HL-60/S4 (cell line): ENCODE measurements at regions not wholly inside any gene's neighbourhood (a gene's known extent, or its start where the extent isn't known, plus 50 kb on each side); places are given as distances from the start of the nearest gene placed in this dataset.

Experiments used
- in situ Hi-C: fragments of 300-500 bp; cut with MboI; formaldehyde crosslinking; loops from 2 replicates; pipeline ENCODE4 v1.14.3; 2022; ENCODE audit warnings: low sequenced_read_pairs

GRCh38 chr1:184821658-184822057, 67.0 kb upstream of the EDEM3 start:
- in situ Hi-C loops: loop anchor here (25.0 kb wide), 1 partner anchor 866 kb away; no protein-coding TSS in a partner anchor

GRCh38 chr1:184820956-184821355, 66.3 kb upstream of the EDEM3 start:
- in situ Hi-C loops: loop anchor here (25.0 kb wide), 1 partner anchor 866 kb away; no protein-coding TSS in a partner anchor

- in situ Hi-C loops: loop anchor here (25.0 kb wide), 1 partner anchor 867 kb away; no protein-coding TSS in a partner anchor
These were observed 65.6 kb upstream of the EDEM3 start for GRCh38 chr1:184820218-184820750.

- in situ Hi-C loops: loop anchor here (25.0 kb wide), 1 partner anchor 869 kb away; no protein-coding TSS in a partner anchor
These were observed 64.0 kb upstream of the EDEM3 start for GRCh38 chr1:184818646-184819045.

- in situ Hi-C loops: loop anchor here (25.0 kb wide), 1 partner anchor 870 kb away; no protein-coding TSS in a partner anchor
These were observed 62.3 kb upstream of the EDEM3 start for GRCh38 chr1:184817003-184817402.

- in situ Hi-C loops: loop anchor here (25.0 kb wide), 1 partner anchor 874 kb away; no protein-coding TSS in a partner anchor
These were observed 59.0 kb upstream of the EDEM3 start for GRCh38 chr1:184813528-184814089.

GRCh38 chr1:184811439-184812111, 56.9 kb upstream of the EDEM3 start:
- in situ Hi-C loops: loop anchor here (25.0 kb wide), 1 partner anchor 876 kb away; no protein-coding TSS in a partner anchor

GRCh38 chr1:184810735-184811343, 56.2 kb upstream of the EDEM3 start:
- in situ Hi-C loops: loop anchor here (25.0 kb wide), 1 partner anchor 876 kb away; no protein-coding TSS in a partner anchor

- in situ Hi-C loops: loop anchor here (5.0 to 25.0 kb wide), 3 partner anchors 176 to 881 kb away; no protein-coding TSS in a partner anchor
These were observed 51.7 kb upstream of the EDEM3 start for GRCh38 chr1:184806296-184806721.

- in situ Hi-C loops: loop anchor here (5.0 to 25.0 kb wide), 3 partner anchors 177 to 882 kb away; no protein-coding TSS in a partner anchor
These were observed 51.1 kb upstream of the EDEM3 start for GRCh38 chr1:184805667-184806295.
